ENCODE measurements at regions not wholly inside any gene's neighbourhood (a gene's known extent, or its start where the extent isn't known, plus 50 kb on each side); places are given as distances from the start of the nearest gene placed in this dataset.

- Histone ChIP-seq H3K4me3 (no peak overlapping the region), H3K36me3 (no peaks in the 10 kb centered on the region), H3K27me3 (no peaks in the 10 kb centered on the region), H3K4me1 (no peaks in the 10 kb centered on the region), H3K27ac (no peak overlapping the region), H3K9me3 (no peaks in the 10 kb centered on the region)
- DNase-seq: no peak
- intact Hi-C loops (cut with DNase I): no loop called here
- no peak for TF ChIP-seq CTCF (IDR thresholded peaks at IDR 0.05)
- ATAC-seq: no peak
Measured at GRCh38 chr21:23695443-23695842, 1911.8 kb downstream of the MRPL39 start.

DNA sequence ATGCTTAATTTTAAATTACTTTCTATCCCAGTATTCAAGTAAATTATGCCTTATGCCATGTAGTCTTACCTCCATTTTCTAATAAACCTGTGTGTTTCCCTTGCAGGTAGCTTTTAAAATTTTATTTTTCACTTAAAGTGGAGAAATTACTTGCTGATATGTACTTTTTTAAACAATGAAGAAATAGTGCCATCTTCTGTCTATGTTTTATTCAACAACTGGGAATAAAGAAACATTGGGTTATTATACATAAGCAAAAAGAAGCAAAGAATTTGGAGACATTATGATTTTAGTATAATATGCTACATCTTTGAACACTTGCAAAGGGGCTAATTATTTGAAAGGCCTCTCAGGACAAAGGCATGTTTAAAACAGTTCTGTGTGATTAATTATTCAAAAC lies 1912.9 kb downstream of the MRPL39 start:
- intact Hi-C loops (cut with DNase I): no loop called here
- H3K36me3 ChIP-seq: no peaks in the 10 kb centered on the region
- ATAC-seq (no peak), DNase-seq (no peak)
- H3K27me3 ChIP-seq: no peaks in the 10 kb centered on the region
- H3K4me3 ChIP-seq: no peak overlapping the region
- no peaks in the 10 kb centered on the region for H3K4me1 ChIP-seq
- no peak for TF ChIP-seq CTCF (IDR thresholded peaks at IDR 0.05)
- H3K27ac ChIP-seq: no peak overlapping the region
- H3K9me3 ChIP-seq: no peaks in the 10 kb centered on the region

- DNase-seq (no peak), ATAC-seq (no peak)
- Histone ChIP-seq H3K4me3 (no peak overlapping the region), H3K4me1 (no peaks in the 10 kb centered on the region), H3K27me3 (no peaks in the 10 kb centered on the region), H3K9me3 (no peaks in the 10 kb centered on the region), H3K27ac (no peak overlapping the region), H3K36me3 (no peaks in the 10 kb centered on the region)
- TF ChIP-seq CTCF (IDR thresholded peaks at IDR 0.05): no peak
- intact Hi-C loops (cut with DNase I): no loop called here
Measured at GRCh38 chr21:23690316-23690715, 1917.0 kb downstream of the MRPL39 start.

DNA sequence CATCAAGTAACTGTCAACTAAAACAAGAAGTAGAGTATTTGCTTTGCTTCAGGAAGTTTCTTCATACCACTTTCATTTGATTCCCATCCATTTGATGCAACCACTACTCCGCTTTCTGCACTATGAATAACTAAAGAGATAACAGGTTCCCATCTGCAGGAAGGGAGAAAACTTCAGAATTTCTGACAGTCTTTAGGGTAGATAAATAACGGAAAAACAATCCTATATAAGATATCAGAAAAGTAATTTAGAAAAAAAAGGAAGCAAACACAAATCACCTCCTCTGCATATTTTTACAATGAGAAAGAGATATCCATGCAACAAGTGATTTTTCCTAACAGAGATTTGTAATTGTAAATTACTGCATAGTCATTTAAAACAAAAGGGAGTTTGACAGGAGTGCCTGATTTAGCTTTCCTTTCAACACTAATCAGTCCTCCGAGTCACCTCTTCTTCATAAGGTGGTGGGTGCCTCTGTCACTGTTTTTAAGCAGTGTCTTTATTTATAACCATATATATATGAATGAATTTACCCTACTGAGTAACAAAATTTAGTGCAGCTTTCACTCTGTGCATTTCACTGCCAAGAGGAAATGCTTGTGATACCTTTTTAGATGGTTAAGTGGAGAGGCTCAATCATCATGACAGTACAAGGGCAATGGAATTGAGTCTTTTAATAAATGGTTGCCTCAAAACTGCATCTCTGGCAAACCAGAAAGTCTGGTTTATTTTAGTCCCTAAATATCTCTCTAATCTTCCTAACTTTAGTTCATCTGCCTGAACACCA lies 1920.4 kb downstream of the MRPL39 start:
- Histone ChIP-seq H3K27ac (no peak overlapping the region), H3K9me3 (no peaks in the 10 kb centered on the region), H3K4me1 (no peaks in the 10 kb centered on the region), H3K36me3 (no peaks in the 10 kb centered on the region), H3K27me3 (no peaks in the 10 kb centered on the region), H3K4me3 (no peak overlapping the region)
- no peak for TF ChIP-seq CTCF (IDR thresholded peaks at IDR 0.05)
- no peak for DNase-seq
- intact Hi-C loops (cut with DNase I): no loop called here
- ATAC-seq: no peak

DNA sequence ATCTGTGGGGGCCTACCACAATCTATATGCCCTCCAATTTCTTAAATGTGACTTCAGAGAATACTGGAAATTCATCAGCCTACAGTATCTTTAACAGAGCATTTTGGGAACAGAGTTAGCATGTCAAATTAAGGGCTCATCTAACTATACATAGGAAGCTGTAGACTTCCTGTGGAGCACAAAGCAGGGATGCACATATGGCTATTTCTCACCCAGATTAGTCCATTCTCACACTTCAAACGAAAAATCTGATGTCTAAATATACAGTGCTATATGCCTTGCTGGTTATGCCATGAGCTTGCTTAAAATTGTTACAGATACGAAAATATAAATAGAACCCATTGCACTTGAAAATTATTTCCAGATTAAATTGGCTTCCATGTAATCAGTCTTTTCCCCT lies 1922.8 kb downstream of the MRPL39 start:
- Histone ChIP-seq H3K27me3 (no peaks in the 10 kb centered on the region), H3K27ac (no peak overlapping the region), H3K9me3 (no peaks in the 10 kb centered on the region), H3K4me1 (no peaks in the 10 kb centered on the region), H3K4me3 (no peak overlapping the region), H3K36me3 (no peaks in the 10 kb centered on the region)
- intact Hi-C loops (cut with DNase I): no loop called here
- no peak for ATAC-seq
- DNase-seq: no peak
- TF ChIP-seq CTCF (IDR thresholded peaks at IDR 0.05): no peak
